HUES6 (cell line): ENCODE measurements at regions not wholly inside any gene's neighbourhood (a gene's known extent, or its start where the extent isn't known, plus 50 kb on each side); places are given as distances from the start of the nearest gene placed in this dataset.

ENCODE experiments used
- H3K27ac ChIP-seq: 2 replicates; pipeline ENCODE4 v1.7.0; 2013; ENCODE audit warnings: low read depth, mild to moderate bottlenecking, low read length, inconsistent platforms
- H3K27me3 ChIP-seq: 2 replicates; pipeline ENCODE4 v1.6.1; 2013; ENCODE audit warnings: low read length; ENCODE audit not compliant: control insufficient read depth, insufficient read depth
- H3K36me3 ChIP-seq: 2 replicates; pipeline ENCODE4 v1.6.1; 2013; ENCODE audit warnings: low read length; ENCODE audit not compliant: control insufficient read depth, insufficient read depth
- H3K4me1 ChIP-seq: 2 replicates; pipeline ENCODE4 v1.6.1; 2013; ENCODE audit warnings: low read length; ENCODE audit not compliant: control insufficient read depth, insufficient read depth
- H3K4me3 ChIP-seq: 2 replicates; pipeline ENCODE4 v1.5.1; 2013; ENCODE audit warnings: low read depth, low read length
- H3K9ac ChIP-seq: one replicate; pipeline ENCODE4 v1.6.1; 2013; ENCODE audit warnings: mild to moderate bottlenecking, low read length
- H3K9me3 ChIP-seq: 2 replicates; pipeline ENCODE4 v1.6.1; 2013; ENCODE audit warnings: low read depth, low read length; ENCODE audit not compliant: control insufficient read depth, insufficient read depth

DNA sequence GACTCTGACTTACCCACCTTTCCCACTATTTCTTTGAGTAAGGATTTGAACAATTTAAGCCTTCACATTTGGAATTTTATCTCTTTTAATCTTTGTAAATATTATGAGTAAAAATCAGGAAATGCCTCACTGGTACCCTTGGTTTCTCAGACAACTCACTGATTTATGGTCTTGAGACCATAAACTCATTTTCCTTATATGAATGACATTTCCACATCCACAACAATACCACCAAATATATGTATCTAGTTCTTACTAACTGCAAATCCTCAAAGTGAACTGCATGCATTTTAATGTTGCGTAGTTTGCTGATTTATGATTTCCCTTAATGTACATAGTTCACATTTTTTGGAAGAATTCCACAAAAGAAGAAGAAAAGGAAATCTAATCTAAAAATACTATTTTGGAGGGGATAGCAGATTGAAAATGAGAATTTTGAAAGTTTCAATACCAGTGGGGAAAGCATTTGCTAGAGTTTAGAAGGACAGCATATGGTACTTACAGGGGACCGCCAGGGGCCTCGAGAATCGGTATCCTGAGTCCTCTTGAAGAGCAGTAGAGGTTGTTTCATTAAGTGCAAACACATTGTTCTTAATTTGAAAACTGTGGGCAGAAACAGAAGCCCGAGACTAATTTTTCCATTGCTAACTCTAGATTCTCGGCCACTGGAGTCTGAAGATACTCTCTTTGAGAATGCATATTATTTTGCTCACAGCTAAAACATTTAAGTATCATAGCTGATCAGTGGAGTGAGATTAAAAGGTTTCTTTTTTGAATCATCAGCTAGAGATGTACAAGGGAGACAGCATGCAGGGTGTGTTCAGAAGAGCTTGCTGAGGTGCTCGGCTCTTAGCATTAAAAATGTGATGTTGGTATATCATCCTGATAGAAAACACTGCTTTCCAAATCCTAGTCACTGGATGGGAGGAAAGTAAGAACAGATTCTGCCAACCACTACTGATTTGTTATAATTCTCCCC lies 964.0 kb downstream of the GATA3 start:
- Histone ChIP-seq H3K9ac (no peak overlapping the region), H3K9me3 (no peaks in the 10 kb centered on the region), H3K27me3 (no peaks in the 10 kb centered on the region)

DNA sequence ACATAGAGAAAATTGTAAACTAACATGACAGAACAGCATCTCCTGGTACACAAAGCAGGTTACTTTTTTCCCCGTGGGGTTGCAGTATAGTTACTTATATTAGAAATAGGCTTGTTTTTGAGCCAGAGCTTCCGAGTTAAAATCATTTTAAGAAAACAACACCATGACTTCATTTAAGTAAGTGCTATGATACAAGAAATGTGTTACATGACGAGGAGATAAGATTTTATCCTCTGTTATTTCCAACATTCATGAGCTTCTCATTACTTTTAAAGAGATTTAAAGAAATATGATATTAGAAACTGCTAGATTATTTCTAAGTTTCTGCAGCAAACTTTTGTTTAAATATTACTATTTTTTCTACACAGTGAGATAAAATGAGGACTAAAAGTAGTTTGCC lies 968.7 kb downstream of the GATA3 start:
- no peaks in the 10 kb centered on the region for H3K36me3 ChIP-seq
- H3K9ac ChIP-seq = no peak overlapping the region
- H3K4me1 ChIP-seq = no peaks in the 10 kb centered on the region; the same call in 1 of the 2 replicates
- H3K27me3 ChIP-seq = no peaks in the 10 kb centered on the region
- no peak overlapping the region for H3K4me3 ChIP-seq
- H3K27ac ChIP-seq = no peak overlapping the region
- H3K9me3 ChIP-seq = no peaks in the 10 kb centered on the region

More for the DNA sequence above, 964.0 kb downstream of the GATA3 start:
- Histone ChIP-seq H3K27ac (no peak overlapping the region), H3K4me3 (no peak overlapping the region), H3K4me1 (no peaks in the 10 kb centered on the region; the same call in 1 of the 2 replicates), H3K36me3 (no peaks in the 10 kb centered on the region)

DNA sequence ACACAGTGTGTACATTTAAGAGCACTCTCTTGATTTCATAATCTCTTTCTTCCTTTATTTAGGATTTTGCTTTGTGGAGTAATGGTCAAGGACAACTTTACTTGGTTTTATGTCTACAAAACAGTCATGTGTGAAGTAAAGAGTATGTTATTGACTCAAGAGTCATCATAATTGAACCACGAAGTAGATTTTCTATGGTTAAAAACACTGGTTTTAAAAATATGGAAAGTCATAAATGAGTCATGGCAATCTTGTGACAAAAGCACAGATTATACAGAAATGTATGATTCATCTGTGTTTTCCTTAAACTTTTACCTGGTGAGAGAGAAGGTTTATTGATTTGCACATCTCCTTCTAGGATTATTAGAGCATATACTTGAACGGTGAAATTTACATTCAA lies 969.7 kb downstream of the GATA3 start:
- no peak overlapping the region for H3K27ac ChIP-seq
- H3K4me3 ChIP-seq = no peak overlapping the region
- no peaks in the 10 kb centered on the region for H3K9me3 ChIP-seq
- H3K4me1 ChIP-seq = no peaks in the 10 kb centered on the region; the same call in 1 of the 2 replicates
- no peak overlapping the region for H3K9ac ChIP-seq
- H3K36me3 ChIP-seq = no peaks in the 10 kb centered on the region
- H3K27me3 ChIP-seq = no peaks in the 10 kb centered on the region

DNA sequence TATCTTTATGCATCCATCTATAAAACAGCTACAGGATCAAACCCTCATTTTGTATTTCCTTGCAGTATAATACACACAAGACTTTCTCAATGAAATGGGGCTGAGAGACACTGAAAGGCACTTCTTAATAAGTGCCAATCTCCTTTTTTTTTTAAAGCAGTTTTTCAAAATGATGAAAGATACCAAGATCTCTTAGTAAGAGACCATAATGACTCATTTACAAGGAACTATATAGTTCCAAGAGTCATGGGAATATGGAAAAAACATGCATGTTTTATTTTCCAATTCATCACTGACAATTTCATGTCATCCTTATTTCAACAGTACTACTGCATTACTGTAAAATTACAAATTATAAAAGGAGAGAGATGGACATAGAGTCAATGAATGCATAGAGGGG lies 973.7 kb downstream of the GATA3 start:
- no peak overlapping the region for H3K9ac ChIP-seq
- H3K4me3 ChIP-seq = no peak overlapping the region
- no peaks in the 10 kb centered on the region for H3K4me1 ChIP-seq
- H3K9me3 ChIP-seq = no peaks in the 10 kb centered on the region
- no peaks in the 10 kb centered on the region for H3K36me3 ChIP-seq
- no peaks in the 10 kb centered on the region for H3K27me3 ChIP-seq
- H3K27ac ChIP-seq = no peak overlapping the region

DNA sequence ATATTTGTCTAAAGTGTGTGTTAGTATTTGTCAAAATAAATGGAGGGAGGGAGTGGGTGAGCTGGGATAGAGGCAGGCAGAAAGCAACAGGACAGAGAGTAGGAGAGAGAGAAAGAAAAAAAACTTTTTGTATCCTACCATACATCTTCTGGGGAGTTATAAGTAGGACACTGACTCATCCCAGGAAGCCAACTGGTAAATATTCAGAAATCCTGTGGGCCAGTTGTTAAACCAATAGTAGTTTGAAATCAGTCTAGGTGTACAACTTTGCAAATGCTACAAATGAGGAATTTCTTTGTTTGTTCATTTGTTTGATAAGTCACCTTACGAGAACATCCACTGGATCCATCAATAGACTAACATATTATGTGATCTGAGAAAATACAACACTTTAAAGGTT lies 980.9 kb downstream of the GATA3 start:
- Histone ChIP-seq H3K27ac (no peak overlapping the region), H3K36me3 (no peaks in the 10 kb centered on the region), H3K27me3 (no peaks in the 10 kb centered on the region), H3K4me3 (no peak overlapping the region), H3K9ac (no peak overlapping the region), H3K4me1 (no peaks in the 10 kb centered on the region), H3K9me3 (no peaks in the 10 kb centered on the region)

DNA sequence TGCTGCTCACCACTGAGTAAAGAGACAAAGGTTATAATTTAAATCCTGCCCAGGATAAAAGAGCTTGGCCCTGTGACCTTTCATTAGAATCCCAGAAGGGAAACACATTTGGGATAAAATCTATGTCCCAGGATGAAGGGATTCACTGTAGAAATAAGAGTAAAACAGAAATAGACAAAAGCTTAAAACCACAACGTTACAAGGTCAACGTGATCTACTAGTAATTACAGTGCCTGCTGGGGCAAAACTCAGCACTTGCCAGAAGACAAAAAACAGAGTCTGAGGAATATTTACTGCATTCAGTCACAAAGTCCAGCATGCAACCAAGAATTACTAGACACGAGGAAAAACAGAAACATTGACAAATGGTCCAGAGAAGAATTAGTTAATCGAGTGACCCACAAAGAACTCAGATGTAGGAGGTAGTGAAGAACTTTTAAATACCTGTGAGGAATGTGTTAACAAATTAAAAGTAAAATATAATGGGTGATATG lies 982.3 kb downstream of the GATA3 start:
- H3K9ac ChIP-seq = no peak overlapping the region
- no peak overlapping the region for H3K27ac ChIP-seq
- H3K9me3 ChIP-seq = no peaks in the 10 kb centered on the region
- no peak overlapping the region for H3K4me3 ChIP-seq
- H3K36me3 ChIP-seq = no peaks in the 10 kb centered on the region
- no peaks in the 10 kb centered on the region for H3K27me3 ChIP-seq
- H3K4me1 ChIP-seq = no peaks in the 10 kb centered on the region

DNA sequence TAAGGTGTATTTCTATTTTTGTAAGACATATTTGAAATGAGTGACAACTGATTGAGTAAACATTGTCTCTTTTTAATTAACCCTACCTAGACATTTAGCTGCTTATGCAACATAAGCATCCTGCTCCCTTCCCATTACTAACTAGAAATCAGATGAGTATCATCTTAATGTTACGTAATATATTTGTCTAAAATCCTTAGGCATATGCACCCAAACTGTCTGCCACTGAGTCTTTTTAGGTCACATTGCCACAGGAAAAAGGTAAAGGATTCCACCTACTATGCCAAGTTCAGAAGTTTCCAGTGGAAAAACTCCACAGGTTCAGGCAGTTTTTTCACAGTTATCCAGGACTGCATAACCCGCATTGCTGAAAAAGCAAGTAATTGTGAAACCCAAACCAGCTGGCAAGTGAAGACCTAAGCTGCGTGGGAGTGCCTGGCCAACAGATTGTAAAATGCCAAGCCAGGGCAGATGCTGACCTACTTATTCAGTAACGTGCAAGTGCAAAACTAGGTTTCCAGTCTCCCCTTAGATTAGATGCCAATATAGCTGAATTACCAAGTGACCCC lies 983.7 kb downstream of the GATA3 start:
- Histone ChIP-seq H3K27ac (no peak overlapping the region), H3K9me3 (no peaks in the 10 kb centered on the region), H3K9ac (no peak overlapping the region), H3K36me3 (no peaks in the 10 kb centered on the region), H3K27me3 (no peaks in the 10 kb centered on the region), H3K4me1 (no peaks in the 10 kb centered on the region), H3K4me3 (no peak overlapping the region)

DNA sequence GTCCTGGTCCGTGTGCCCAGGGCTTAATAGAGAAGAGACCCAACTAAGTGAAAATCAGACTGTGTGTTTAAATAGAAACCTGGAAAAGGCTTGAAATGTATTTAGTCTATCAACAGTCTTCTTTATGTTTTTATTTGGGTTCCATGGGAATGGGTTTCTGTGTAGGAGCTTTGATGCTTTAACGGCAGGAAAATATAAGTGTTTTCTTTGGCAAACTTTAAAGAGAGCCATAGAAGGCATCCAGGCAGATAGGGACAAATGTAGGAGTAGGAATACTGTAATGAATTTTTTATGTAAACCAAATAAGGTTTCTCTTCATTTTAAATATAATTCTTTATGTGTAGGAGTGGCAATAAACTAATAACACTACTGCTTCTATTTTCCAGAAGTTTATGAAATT lies 989.0 kb downstream of the GATA3 start:
- H3K9me3 ChIP-seq = peaks cover 3% of the 10 kb centered on the region; the same call in 1 of the 2 replicates
- no peak overlapping the region for H3K9ac ChIP-seq
- no peak overlapping the region for H3K27ac ChIP-seq
- no peaks in the 10 kb centered on the region for H3K36me3 ChIP-seq
- H3K4me3 ChIP-seq = no peak overlapping the region
- no peaks in the 10 kb centered on the region for H3K4me1 ChIP-seq
- H3K27me3 ChIP-seq = no peaks in the 10 kb centered on the region

DNA sequence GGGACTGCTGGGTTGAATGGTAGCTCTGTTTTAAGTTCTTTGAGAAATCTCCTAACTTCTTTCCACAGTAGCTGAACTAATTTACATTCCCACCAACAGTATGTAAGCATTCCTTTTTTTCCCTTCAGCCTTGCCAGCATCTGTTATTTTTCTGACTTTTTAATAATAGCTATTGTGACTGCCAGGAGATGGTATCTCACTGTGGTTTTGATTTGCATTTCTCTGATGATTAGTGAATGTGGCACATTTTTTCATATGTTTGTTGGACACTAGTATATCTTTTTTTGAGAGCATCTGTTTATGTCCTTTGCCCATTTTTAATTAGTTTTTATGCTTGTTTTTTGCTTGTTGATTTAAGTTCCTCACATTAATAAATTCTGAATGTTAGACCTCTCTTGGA lies 990.8 kb downstream of the GATA3 start:
- no peaks in the 10 kb centered on the region for H3K4me1 ChIP-seq
- H3K27me3 ChIP-seq = no peaks in the 10 kb centered on the region
- H3K9me3 ChIP-seq = peaks cover 3% of the 10 kb centered on the region; the same call in 1 of the 2 replicates
- H3K4me3 ChIP-seq = no peak overlapping the region
- H3K9ac ChIP-seq = no peak overlapping the region
- no peak overlapping the region for H3K27ac ChIP-seq
- no peaks in the 10 kb centered on the region for H3K36me3 ChIP-seq

DNA sequence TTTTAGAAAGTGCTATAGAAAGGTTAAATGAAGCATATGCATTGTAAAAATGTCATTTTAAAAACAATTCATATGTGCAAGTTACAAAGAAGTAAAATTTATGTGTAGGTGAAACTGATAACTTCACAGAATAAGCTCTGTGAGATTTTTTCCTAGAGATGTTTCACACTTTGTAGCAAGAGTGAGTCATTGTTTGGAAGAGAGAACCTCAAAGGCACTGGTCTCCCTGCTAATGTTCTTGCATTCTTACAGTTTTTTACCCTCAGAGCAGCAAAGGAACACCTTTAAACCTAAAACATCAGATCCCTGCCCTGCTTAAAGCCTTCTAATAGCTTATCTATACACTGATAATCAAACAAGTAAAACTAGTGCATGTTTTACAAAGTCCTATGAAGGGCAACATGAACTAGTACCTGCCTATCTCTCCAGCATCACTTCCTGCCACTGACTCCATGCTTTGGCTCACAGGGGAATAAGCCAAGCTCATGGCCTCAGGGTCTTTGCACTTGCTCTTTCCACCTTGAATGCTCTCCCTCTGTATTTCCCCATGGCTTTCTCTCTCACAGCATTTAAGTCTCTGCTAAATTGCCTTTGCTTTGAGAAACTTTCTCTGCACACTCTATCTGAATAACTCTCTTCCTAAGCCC lies 997.0 kb downstream of the GATA3 start:
- H3K27ac ChIP-seq = no peak overlapping the region
- no peak overlapping the region for H3K9ac ChIP-seq
- no peak overlapping the region for H3K4me3 ChIP-seq
- no peaks in the 10 kb centered on the region for H3K4me1 ChIP-seq
- no peaks in the 10 kb centered on the region for H3K36me3 ChIP-seq
- peaks cover 5% of the 10 kb centered on the region; the same call in 1 of the 2 replicates for H3K9me3 ChIP-seq
- H3K27me3 ChIP-seq = no peaks in the 10 kb centered on the region

DNA sequence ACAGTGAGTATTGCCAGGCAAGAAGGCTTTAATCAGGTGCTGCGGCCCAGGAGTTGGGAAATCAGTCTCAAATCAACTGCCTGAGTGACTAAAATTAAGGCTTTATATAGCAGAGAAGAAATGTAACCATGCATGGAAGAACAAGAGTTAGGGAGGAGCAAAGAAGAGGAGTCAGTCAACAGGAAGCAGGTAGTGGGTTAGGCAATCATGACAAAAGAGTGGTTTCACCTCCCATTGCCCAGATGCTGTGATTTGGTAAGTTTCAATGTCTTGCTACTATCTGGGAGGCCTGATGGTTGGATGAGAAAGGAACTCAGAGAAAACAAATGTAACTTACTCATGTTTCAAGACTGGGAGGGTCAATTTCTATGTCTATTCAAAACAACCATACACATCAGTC lies 998.3 kb downstream of the GATA3 start:
- H3K27me3 ChIP-seq = no peaks in the 10 kb centered on the region
- peaks cover 5% of the 10 kb centered on the region; the same call in 1 of the 2 replicates for H3K9me3 ChIP-seq
- H3K36me3 ChIP-seq = no peaks in the 10 kb centered on the region
- no peak overlapping the region for H3K4me3 ChIP-seq
- H3K4me1 ChIP-seq = no peaks in the 10 kb centered on the region
- H3K9ac ChIP-seq = no peak overlapping the region
- H3K27ac ChIP-seq = no peak overlapping the region
